ENCODE measurements at regions not wholly inside any gene's neighbourhood (a gene's known extent, or its start where the extent isn't known, plus 50 kb on each side); places are given as distances from the start of the nearest gene placed in this dataset.

DNA sequence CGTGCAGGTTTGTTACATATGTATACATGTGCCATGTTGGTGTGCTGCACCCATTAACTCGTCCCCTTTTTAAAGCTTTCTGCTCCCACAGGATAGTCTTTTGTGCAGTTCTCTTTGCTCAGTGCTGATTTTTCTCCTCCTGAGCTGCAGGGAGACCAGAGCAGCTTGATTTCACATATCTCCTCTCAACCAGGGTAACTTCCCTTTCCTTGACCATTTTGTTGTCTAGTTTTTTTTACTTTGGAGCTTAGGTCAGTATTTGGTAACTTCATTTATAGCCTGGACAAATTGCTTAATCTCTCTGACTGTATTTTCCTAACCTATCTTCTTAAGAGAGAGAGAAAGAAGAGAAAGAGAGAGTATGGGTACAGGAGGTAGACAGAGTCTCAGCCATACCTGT is 137.1 kb upstream of the ZNF366 start:
- no peaks in the 10 kb centered on the region for H3K9me3 Mint-ChIP-seq

More for the DNA sequence above, 137.1 kb upstream of the ZNF366 start:
- TF ChIP-seq, protein P1, sequence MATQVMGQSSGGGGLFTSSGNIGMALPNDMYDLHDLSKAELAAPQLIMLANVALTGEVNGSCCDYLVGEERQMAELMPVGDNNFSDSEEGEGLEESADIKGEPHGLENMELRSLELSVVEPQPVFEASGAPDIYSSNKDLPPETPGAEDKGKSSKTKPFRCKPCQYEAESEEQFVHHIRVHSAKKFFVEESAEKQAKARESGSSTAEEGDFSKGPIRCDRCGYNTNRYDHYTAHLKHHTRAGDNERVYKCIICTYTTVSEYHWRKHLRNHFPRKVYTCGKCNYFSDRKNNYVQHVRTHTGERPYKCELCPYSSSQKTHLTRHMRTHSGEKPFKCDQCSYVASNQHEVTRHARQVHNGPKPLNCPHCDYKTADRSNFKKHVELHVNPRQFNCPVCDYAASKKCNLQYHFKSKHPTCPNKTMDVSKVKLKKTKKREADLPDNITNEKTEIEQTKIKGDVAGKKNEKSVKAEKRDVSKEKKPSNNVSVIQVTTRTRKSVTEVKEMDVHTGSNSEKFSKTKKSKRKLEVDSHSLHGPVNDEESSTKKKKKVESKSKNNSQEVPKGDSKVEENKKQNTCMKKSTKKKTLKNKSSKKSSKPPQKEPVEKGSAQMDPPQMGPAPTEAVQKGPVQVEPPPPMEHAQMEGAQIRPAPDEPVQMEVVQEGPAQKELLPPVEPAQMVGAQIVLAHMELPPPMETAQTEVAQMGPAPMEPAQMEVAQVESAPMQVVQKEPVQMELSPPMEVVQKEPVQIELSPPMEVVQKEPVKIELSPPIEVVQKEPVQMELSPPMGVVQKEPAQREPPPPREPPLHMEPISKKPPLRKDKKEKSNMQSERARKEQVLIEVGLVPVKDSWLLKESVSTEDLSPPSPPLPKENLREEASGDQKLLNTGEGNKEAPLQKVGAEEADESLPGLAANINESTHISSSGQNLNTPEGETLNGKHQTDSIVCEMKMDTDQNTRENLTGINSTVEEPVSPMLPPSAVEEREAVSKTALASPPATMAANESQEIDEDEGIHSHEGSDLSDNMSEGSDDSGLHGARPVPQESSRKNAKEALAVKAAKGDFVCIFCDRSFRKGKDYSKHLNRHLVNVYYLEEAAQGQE (IDR thresholded peaks at IDR 0.05; ENCODE audit: unreplicated experiment), result no peak
- TF ChIP-seq NANOG (IDR thresholded peaks at IDR 0.05; ENCODE audit: borderline replicate concordance) (no peak), JUNB (IDR thresholded peaks at IDR 0.05; ENCODE audit: unreplicated experiment) (no peak), EZH2phosphoT487 (IDR thresholded peaks at IDR 0.05; ENCODE audit: unreplicated experiment) (no peak), EZH2 (IDR thresholded peaks at IDR 0.05; ENCODE audit: low read depth, unreplicated experiment) (no peak)
- TF ChIP-seq, protein P2, sequence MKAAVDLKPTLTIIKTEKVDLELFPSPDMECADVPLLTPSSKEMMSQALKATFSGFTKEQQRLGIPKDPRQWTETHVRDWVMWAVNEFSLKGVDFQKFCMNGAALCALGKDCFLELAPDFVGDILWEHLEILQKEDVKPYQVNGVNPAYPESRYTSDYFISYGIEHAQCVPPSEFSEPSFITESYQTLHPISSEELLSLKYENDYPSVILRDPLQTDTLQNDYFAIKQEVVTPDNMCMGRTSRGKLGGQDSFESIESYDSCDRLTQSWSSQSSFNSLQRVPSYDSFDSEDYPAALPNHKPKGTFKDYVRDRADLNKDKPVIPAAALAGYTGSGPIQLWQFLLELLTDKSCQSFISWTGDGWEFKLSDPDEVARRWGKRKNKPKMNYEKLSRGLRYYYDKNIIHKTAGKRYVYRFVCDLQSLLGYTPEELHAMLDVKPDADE (IDR thresholded peaks at IDR 0.05), result no peak
- TF ChIP-seq, protein P3, sequence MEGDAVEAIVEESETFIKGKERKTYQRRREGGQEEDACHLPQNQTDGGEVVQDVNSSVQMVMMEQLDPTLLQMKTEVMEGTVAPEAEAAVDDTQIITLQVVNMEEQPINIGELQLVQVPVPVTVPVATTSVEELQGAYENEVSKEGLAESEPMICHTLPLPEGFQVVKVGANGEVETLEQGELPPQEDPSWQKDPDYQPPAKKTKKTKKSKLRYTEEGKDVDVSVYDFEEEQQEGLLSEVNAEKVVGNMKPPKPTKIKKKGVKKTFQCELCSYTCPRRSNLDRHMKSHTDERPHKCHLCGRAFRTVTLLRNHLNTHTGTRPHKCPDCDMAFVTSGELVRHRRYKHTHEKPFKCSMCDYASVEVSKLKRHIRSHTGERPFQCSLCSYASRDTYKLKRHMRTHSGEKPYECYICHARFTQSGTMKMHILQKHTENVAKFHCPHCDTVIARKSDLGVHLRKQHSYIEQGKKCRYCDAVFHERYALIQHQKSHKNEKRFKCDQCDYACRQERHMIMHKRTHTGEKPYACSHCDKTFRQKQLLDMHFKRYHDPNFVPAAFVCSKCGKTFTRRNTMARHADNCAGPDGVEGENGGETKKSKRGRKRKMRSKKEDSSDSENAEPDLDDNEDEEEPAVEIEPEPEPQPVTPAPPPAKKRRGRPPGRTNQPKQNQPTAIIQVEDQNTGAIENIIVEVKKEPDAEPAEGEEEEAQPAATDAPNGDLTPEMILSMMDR (conservative IDR thresholded peaks at IDR 0.05; ENCODE audit: low read depth in 2 of 2), result no peak
- TF ChIP-seq, protein P4, sequence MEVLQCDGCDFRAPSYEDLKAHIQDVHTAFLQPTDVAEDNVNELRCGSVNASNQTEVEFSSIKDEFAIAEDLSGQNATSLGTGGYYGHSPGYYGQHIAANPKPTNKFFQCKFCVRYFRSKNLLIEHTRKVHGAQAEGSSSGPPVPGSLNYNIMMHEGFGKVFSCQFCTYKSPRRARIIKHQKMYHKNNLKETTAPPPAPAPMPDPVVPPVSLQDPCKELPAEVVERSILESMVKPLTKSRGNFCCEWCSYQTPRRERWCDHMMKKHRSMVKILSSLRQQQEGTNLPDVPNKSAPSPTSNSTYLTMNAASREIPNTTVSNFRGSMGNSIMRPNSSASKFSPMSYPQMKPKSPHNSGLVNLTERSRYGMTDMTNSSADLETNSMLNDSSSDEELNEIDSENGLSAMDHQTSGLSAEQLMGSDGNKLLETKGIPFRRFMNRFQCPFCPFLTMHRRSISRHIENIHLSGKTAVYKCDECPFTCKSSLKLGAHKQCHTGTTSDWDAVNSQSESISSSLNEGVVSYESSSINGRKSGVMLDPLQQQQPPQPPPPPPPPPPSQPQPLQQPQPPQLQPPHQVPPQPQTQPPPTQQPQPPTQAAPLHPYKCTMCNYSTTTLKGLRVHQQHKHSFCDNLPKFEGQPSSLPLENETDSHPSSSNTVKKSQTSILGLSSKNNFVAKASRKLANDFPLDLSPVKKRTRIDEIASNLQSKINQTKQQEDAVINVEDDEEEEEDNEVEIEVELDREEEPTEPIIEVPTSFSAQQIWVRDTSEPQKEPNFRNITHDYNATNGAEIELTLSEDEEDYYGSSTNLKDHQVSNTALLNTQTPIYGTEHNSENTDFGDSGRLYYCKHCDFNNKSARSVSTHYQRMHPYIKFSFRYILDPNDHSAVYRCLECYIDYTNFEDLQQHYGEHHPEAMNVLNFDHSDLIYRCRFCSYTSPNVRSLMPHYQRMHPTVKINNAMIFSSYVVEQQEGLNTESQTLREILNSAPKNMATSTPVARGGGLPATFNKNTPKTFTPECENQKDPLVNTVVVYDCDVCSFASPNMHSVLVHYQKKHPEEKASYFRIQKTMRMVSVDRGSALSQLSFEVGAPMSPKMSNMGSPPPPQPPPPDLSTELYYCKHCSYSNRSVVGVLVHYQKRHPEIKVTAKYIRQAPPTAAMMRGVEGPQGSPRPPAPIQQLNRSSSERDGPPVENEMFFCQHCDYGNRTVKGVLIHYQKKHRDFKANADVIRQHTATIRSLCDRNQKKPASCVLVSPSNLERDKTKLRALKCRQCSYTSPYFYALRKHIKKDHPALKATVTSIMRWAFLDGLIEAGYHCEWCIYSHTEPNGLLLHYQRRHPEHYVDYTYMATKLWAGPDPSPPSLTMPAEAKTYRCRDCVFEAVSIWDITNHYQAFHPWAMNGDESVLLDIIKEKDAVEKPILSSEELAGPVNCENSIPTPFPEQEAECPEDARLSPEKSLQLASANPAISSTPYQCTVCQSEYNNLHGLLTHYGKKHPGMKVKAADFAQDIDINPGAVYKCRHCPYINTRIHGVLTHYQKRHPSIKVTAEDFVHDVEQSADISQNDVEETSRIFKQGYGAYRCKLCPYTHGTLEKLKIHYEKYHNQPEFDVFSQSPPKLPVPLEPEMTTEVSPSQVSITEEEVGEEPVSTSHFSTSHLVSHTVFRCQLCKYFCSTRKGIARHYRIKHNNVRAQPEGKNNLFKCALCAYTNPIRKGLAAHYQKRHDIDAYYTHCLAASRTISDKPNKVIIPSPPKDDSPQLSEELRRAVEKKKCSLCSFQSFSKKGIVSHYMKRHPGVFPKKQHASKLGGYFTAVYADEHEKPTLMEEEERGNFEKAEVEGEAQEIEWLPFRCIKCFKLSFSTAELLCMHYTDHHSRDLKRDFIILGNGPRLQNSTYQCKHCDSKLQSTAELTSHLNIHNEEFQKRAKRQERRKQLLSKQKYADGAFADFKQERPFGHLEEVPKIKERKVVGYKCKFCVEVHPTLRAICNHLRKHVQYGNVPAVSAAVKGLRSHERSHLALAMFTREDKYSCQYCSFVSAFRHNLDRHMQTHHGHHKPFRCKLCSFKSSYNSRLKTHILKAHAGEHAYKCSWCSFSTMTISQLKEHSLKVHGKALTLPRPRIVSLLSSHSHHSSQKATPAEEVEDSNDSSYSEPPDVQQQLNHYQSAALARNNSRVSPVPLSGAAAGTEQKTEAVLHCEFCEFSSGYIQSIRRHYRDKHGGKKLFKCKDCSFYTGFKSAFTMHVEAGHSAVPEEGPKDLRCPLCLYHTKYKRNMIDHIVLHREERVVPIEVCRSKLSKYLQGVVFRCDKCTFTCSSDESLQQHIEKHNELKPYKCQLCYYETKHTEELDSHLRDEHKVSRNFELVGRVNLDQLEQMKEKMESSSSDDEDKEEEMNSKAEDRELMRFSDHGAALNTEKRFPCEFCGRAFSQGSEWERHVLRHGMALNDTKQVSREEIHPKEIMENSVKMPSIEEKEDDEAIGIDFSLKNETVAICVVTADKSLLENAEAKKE (CRISPR knock-in tag; IDR thresholded peaks at IDR 0.05), result no peak
- Histone ChIP-seq H3F3A (replicated peaks; ENCODE audit: low read depth) (no peaks in the 10 kb centered on the region), H4K20me1 (replicated peaks; ENCODE audit: insufficient read depth) (no peaks in the 10 kb centered on the region), H2AFZ (no peak overlapping the region), H3K27ac (ENCODE audit: low read depth) (no peak overlapping the region), H3K4me1 (ENCODE audit: insufficient read depth) (no peaks in the 10 kb centered on the region), H3K9me2 (ENCODE audit: insufficient read depth) (0 out of 2 replicates have a peak, but pooled peaks cover 4% of the 10 kb centered on the region), H3K4me3 (no peak overlapping the region), H3K36me3 (ENCODE audit: insufficient read depth) (no peaks in the 10 kb centered on the region), H3K79me2 (replicated peaks; ENCODE audit: insufficient read depth) (no peaks in the 10 kb centered on the region), H3K27me3 (ENCODE audit: insufficient read depth) (no peaks in the 10 kb centered on the region), H3K4me2 (no peak overlapping the region)
- H3K27ac Mint-ChIP-seq, result no peak overlapping the region
- H3K27me3 Mint-ChIP-seq (ENCODE audit: insufficient read depth, low read depth, poor library complexity), result no peaks in the 10 kb centered on the region
- DNase-seq (ENCODE audit: low spot score), result no peak
- no peak for ATAC-seq
- H3K36me3 Mint-ChIP-seq (ENCODE audit: low read depth), result no peaks in the 10 kb centered on the region
- H3K4me1 Mint-ChIP-seq, result peaks cover 2% of the 10 kb centered on the region
- H3K4me3 Mint-ChIP-seq, result no peak overlapping the region
